Myocyte (in vitro differentiated cells): ENCODE measurements at regions not wholly inside any gene's neighbourhood (a gene's known extent, or its start where the extent isn't known, plus 50 kb on each side); places are given as distances from the start of the nearest gene placed in this dataset.

Source experiments
- DNase-seq: peaks from one replicate; pipeline ENCODE4 v3.0.0-alpha.2; 2012; ENCODE audit warnings: low read depth

GRCh38 chr17:69999253-69999652 lies 75.8 kb upstream of the KCNJ16 start:
- no peak for DNase-seq

- DNase-seq = no peak
These were observed 68.9 kb upstream of the KCNJ16 start for GRCh38 chr17:70006159-70006558.

- no peak for DNase-seq
These were observed 63.3 kb upstream of the KCNJ16 start for GRCh38 chr17:70011750-70012149.

- DNase-seq = no peak
These were observed 61.1 kb upstream of the KCNJ16 start for GRCh38 chr17:70013911-70014310.

- no peak for DNase-seq
These were observed 57.9 kb upstream of the KCNJ16 start for GRCh38 chr17:70017112-70017511.

- no peak for DNase-seq
These were observed 57.1 kb upstream of the KCNJ16 start for GRCh38 chr17:70017941-70018340.

- DNase-seq = no peak
These were observed 53.3 kb upstream of the KCNJ16 start for GRCh38 chr17:70021726-70022125.

GRCh38 chr17:70022175-70022574 lies 52.9 kb upstream of the KCNJ16 start:
- DNase-seq = no peak

GRCh38 chr17:70024253-70024652 lies 50.8 kb upstream of the KCNJ16 start:
- DNase-seq = no peak
